Endodermal cell (in vitro differentiated cells): ENCODE measurements at regions not wholly inside any gene's neighbourhood (a gene's known extent, or its start where the extent isn't known, plus 50 kb on each side); places are given as distances from the start of the nearest gene placed in this dataset.

Experiments
- DNase-seq: peaks from one replicate; pipeline ENCODE4 v3.0.0-alpha.2; 2017
- H3K27ac ChIP-seq: 2 replicates; pipeline ENCODE4 v1.5.1; 2013; ENCODE audit warnings: mild to moderate bottlenecking, low read depth, low read length, moderate library complexity
- H3K27me3 ChIP-seq: 2 replicates; pipeline ENCODE4 v1.6.1; 2013; ENCODE audit warnings: mild to moderate bottlenecking, low read length, moderate library complexity; ENCODE audit not compliant: insufficient read depth, control insufficient read depth, poor library complexity, severe bottlenecking
- H3K36me3 ChIP-seq: 2 replicates; pipeline ENCODE4 v1.7.0; 2013; ENCODE audit warnings: mild to moderate bottlenecking, low read length, moderate library complexity; ENCODE audit not compliant: control insufficient read depth, insufficient read depth
- H3K4me1 ChIP-seq: one replicate; pipeline ENCODE4 v1.7.0; 2013; ENCODE audit warnings: low read length; ENCODE audit not compliant: control insufficient read depth, insufficient read depth
- H3K4me3 ChIP-seq: 2 replicates; pipeline ENCODE4 v1.5.1; 2013; ENCODE audit warnings: mild to moderate bottlenecking, low read length, moderate library complexity
- H3K9ac ChIP-seq: 2 replicates; pipeline ENCODE4 v1.6.1; 2013; ENCODE audit warnings: mild to moderate bottlenecking, low read length, moderate library complexity; ENCODE audit not compliant: poor library complexity, severe bottlenecking; ENCODE audit errors: extremely low read depth
- H3K9me3 ChIP-seq: 2 replicates; pipeline ENCODE4 v1.6.1; 2013; ENCODE audit warnings: mild to moderate bottlenecking, low read length, moderate library complexity; ENCODE audit not compliant: control insufficient read depth
- H3K27ac Mint-ChIP-seq: 2 replicates; pipeline ENCODE4 v1.8.0; 2020; ENCODE audit warnings: mixed read lengths
- H3K27me3 Mint-ChIP-seq: 2 replicates; pipeline ENCODE4 v1.8.0; 2021; ENCODE audit warnings: mild to moderate bottlenecking, mixed read lengths; ENCODE audit not compliant: insufficient read depth
- H3K36me3 Mint-ChIP-seq: 2 replicates; pipeline ENCODE4 v1.8.0; 2020; ENCODE audit warnings: low read depth, mixed read lengths
- H3K4me1 Mint-ChIP-seq: 2 replicates; pipeline ENCODE4 v1.8.0; 2020; ENCODE audit warnings: mixed read lengths
- H3K4me3 Mint-ChIP-seq: 2 replicates; pipeline ENCODE4 v1.8.0; 2020; ENCODE audit warnings: mild to moderate bottlenecking, moderate library complexity, mixed read lengths
- H3K9me3 Mint-ChIP-seq: 2 replicates; pipeline ENCODE4 v1.8.0; 2020; ENCODE audit warnings: mild to moderate bottlenecking, mixed read lengths
- CTCF ChIP-seq: fragments of 200-600 bp; sonication (generic); conservative IDR thresholded peaks from 2 replicates; pipeline ENCODE4 v1.5.0; 2021; ENCODE audit warnings: antibody characterized with exemption, mild to moderate bottlenecking
- WGBS, 2 experiments: methylation state at CpG; one replicate each; pipeline versions ENCODE4 v1.1.5 to v1.1.7; 2013; ENCODE audit warnings: missing lambda C conversion rate in 2 of 2, mixed read lengths in 1 of 2; ENCODE audit not compliant: insufficient coverage in 1 of 2, insufficient read length in 1 of 2; 5-methylcytosine and 5-hydroxymethylcytosine counted together

DNA sequence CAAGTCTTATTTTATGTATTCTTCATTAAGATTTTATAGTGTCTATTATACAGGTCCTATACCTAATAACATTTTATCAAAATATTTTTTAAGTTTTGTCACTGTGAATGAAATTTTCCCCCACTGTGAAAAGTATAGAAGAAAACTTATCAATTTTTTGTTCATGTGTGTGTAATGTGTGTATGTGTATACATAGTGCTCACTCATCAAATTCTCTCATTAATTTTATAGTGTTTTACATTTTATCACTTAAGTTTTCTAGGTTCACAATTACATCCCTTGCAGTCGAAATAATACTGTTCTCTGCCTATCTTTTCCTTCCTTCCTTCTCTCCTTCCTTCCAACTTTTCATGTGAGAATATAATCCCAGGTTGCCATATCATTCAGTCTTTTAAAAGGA, 93.2 kb upstream of the FBXO11 start:
- no peaks in the 10 kb centered on the region for H3K27me3 Mint-ChIP-seq
- no peak overlapping the region for H3K27ac ChIP-seq
- no peak for TF ChIP-seq CTCF
- no peak overlapping the region for H3K4me3 ChIP-seq
- H3K9ac ChIP-seq = no peak overlapping the region
- H3K36me3 ChIP-seq = no peaks in the 10 kb centered on the region
- H3K27ac Mint-ChIP-seq = no peak overlapping the region
- no peaks in the 10 kb centered on the region for H3K9me3 Mint-ChIP-seq
- no peak for DNase-seq
- H3K36me3 Mint-ChIP-seq = no peaks in the 10 kb centered on the region
- 86 to 94% methylated on average over 1 of the region's 1 CpG for WGBS, 2 experiments
- H3K4me3 Mint-ChIP-seq = no peak overlapping the region
- H3K4me1 Mint-ChIP-seq = peaks cover 8% of the 10 kb centered on the region
- H3K9me3 ChIP-seq = no peaks in the 10 kb centered on the region
- H3K4me1 ChIP-seq = no peaks in the 10 kb centered on the region
- no peaks in the 10 kb centered on the region for H3K27me3 ChIP-seq

GRCh38 chr2:48001498-48001897, 95.2 kb upstream of the FBXO11 start:
- H3K9ac ChIP-seq = no peak overlapping the region
- no peaks in the 10 kb centered on the region for H3K36me3 ChIP-seq
- Mint-ChIP-seq H3K36me3 (no peaks in the 10 kb centered on the region), H3K9me3 (peaks cover 2% of the 10 kb centered on the region), H3K27ac (no peak overlapping the region), H3K4me1 (peaks cover 8% of the 10 kb centered on the region), H3K27me3 (no peaks in the 10 kb centered on the region), H3K4me3 (no peak overlapping the region)
- no peak overlapping the region for H3K27ac ChIP-seq
- TF ChIP-seq CTCF = no peak
- H3K4me3 ChIP-seq = no peak overlapping the region
- no peak for DNase-seq
- H3K27me3 ChIP-seq = no peaks in the 10 kb centered on the region
- H3K4me1 ChIP-seq = no peaks in the 10 kb centered on the region
- H3K9me3 ChIP-seq = no peaks in the 10 kb centered on the region

GRCh38 chr2:48006094-48006493, 99.8 kb upstream of the FBXO11 start:
- no peaks in the 10 kb centered on the region for H3K27me3 ChIP-seq
- H3K27ac ChIP-seq = no peak overlapping the region
- H3K4me3 ChIP-seq = no peak overlapping the region
- H3K4me1 ChIP-seq = no peaks in the 10 kb centered on the region
- H3K36me3 Mint-ChIP-seq = no peaks in the 10 kb centered on the region
- no peaks in the 10 kb centered on the region for H3K36me3 ChIP-seq
- no peak overlapping the region for H3K27ac Mint-ChIP-seq
- peaks cover 2% of the 10 kb centered on the region for H3K9me3 Mint-ChIP-seq
- H3K27me3 Mint-ChIP-seq = no peaks in the 10 kb centered on the region
- H3K9me3 ChIP-seq = no peaks in the 10 kb centered on the region
- no peak for TF ChIP-seq CTCF
- DNase-seq = no peak
- peaks cover 6% of the 10 kb centered on the region for H3K4me1 Mint-ChIP-seq
- H3K4me3 Mint-ChIP-seq = no peak overlapping the region
- H3K9ac ChIP-seq = no peak overlapping the region
